Erythroblast (primary cell): ENCODE measurements at regions not wholly inside any gene's neighbourhood (a gene's known extent, or its start where the extent isn't known, plus 50 kb on each side); places are given as distances from the start of the nearest gene placed in this dataset.
A peak's percentile ranks its signal among the peaks of the same experiment; 100 is the strongest.
"Not testable (repeated sequence)": the region's sequence is repeated elsewhere in the genome, so short reads cannot be mapped to it uniquely, and the experiment has no call there.

Source experiments
- DNase-seq, 2 experiments: peaks; one replicate each; lab custom pipeline; 2025; lab: John Stamatoyannopoulos, UW
- GATA1 ChIP-seq: IDR thresholded peaks from 2 replicates; pipeline ENCODE4 v1.6.1; 2011; ENCODE audit warnings: low read depth, mild to moderate bottlenecking, control low read depth, low read length, moderate library complexity
- POLR2A ChIP-seq: IDR thresholded peaks from 2 replicates; pipeline ENCODE4 v1.6.1; 2011; ENCODE audit warnings: mild to moderate bottlenecking, low read length

DNA sequence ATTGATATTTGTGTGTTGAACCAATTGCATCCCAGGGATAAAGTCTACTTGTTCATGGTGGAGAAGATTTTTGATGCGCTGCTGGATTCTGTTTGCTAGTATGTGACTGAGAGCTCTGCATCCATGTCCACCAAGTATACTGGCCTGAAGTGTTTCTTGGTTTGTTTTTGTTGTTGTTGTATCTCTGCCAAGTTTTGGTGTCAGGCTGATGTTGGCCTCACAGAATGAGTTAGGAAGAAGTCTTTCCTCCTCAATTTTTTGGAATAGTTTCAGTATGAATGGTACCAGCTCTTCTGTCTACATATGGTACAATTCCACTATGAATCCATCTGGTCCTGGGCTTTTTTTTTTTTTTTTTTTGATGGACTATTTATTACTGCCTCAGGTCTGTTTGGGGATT, 50.9 kb upstream of the OSTN start:
- no peak for DNase-seq
- TF ChIP-seq POLR2A, result no peak
- no peak for TF ChIP-seq GATA1

DNA sequence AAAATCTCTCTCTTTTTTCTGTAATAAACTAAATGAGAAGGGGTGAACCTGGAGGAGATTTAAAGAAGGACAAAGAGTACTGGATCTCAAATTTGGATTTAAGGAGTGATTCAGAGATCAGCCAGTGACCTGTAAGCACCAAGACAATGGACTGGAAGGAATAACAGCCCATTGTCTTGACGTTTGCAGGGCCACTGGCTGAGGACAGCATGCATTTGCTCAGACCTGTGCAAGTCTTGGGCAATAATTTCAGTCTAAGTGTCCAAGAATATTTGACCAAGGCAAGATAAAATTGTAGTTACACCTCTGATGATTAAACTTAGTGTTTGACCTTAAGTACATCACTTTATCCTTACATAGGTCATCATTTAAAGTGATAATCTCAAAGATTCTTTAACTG, 55.8 kb upstream of the OSTN start:
- no peak for DNase-seq
- TF ChIP-seq POLR2A (no peak), GATA1 (no peak)

DNA sequence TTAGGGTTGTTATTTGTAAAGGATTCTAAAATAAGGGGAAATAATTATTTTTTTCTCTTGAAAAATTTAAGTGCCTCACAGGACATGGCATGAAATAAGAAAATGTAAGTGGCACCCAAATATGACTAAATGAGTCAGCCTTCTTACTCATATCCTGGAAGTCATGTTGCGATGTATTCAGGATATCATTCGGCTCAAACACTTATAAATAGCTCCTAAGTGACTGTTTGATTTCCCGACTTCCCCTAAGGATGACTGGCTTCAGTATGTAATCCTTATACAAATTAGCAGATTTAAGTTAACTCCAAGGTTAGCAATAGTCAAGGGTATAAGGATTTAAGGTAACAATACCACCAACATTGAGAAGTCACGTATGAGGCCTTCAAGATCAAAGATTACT, 57.3 kb upstream of the OSTN start:
- TF ChIP-seq GATA1 (no peak), POLR2A (no peak)
- DNase-seq, result no peak

DNA sequence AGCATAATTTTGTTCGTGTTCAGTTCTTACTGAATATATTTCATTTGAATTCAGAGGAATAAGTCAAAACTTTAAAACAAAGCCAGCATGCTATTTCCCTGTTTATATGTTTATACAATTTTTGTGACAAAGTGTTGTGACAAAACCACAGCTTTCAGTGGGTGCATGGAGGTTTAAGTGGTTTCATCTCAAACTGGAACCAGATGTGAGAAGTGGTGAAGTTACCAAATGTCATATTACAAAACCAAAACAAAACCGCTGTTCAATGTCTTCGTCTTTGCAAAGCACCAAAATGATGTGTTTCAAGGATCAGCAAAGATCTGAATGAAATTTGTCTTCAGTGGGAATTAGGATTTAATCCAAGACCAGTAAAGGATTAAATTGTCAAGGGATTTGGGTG, 59.3 kb upstream of the OSTN start:
- no peak for DNase-seq
- TF ChIP-seq POLR2A (no peak), GATA1 (no peak)

DNA sequence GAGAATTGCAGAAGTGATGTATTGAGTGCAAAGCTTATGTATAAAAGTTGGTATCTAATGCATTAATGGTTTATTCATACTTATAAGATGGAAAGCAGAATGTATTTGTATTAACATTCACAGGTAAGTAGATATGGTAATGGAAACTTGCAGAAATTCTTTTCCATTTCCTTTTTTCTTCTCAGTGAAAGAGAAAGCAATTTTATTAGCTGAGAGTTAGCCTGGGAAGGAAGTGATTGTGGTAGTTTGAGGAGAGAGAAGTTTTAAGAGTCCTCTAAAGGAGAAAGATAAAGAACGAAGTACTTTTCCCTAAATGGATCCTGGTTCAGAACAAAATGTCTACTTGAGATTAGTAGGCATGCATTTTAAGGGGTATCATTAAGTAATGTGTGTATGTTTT, 60.1 kb upstream of the OSTN start:
- TF ChIP-seq POLR2A (no peak), GATA1 (no peak)
- DNase-seq, result no peak

DNA sequence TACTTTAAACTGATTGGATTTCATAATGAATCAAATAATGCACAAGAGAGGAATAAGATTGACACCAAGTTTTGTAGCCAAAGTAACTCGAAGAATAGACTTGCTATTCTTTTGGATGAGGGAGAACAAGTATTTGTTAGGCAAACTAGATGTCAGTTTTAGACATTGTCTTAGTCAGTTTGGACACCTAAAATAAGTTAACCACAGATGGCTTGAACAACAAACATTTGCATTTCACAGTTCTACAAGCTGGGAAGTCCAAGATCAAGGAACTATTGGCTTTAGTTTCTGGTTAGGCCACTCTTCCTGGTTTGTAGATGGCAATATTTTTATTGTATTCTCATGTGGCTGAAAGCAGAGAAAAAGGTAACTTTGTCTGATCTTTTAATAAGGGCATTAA, 61.3 kb upstream of the OSTN start:
- no peak for TF ChIP-seq POLR2A
- no peak for TF ChIP-seq GATA1
- no peak for DNase-seq

DNA sequence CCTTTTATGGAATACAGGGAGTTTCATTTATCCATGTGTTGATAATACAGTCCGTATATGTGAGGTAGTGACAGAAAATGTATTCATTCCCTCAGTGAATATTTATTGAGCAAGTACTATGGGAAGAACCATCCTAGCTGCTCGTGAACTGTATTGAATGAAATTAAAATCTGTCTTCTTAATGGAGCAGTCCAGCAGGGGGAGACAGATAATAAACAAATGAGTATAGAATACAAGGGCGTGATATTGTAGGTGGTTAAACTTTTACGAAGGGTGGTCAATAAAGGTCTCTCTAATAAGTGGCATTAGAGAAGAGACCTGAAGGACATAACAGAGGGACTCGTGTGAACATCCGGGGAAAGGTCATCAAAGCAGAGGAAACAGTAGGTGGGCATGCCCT, 62.7 kb upstream of the OSTN start:
- DNase-seq, result peak in 1 of 2 experiments; percentile 4
- no peak for TF ChIP-seq POLR2A
- TF ChIP-seq GATA1, result no peak

DNA sequence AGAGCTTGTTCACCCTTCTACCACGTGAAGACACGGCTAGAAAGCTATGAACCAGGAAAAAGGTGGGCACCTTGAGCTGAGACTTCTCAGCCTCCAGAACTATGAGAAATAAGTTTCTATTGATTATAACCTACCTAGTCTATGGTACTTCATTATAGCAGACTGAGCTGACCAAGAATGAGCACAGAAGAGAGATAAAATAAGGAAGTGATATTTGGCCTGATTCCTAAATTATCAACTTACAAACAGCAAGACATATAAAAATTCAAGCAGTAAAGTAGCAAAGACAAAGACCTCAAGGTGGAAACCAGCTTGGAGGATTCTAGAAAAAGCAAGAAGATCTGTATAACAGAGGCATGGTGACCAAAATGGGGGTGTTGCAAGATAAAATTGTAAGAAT, 63.9 kb upstream of the OSTN start:
- TF ChIP-seq GATA1 (no peak), POLR2A (no peak)
- no peak for DNase-seq

DNA sequence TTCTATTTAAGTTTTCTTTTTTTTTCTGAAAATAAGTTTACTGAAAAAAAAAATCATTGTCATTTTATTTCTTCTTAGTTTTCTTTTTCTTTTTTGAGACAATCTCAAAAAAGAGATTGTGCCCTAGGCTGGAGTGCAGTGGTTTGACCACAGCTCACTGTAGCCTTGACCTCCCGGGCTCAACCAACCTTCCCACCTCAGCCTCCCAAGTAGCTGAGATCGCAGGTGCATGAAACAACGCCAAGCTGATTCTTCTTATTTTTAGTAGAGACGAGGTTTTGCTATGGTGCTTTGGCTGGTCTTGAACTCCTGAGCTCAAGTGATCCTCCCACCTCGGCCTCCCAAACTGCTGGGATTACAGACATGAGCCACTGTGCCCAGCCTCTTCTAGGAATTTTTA, 65.7 kb upstream of the OSTN start:
- no peak for DNase-seq
- TF ChIP-seq GATA1 (no peak), POLR2A (no peak)

DNA sequence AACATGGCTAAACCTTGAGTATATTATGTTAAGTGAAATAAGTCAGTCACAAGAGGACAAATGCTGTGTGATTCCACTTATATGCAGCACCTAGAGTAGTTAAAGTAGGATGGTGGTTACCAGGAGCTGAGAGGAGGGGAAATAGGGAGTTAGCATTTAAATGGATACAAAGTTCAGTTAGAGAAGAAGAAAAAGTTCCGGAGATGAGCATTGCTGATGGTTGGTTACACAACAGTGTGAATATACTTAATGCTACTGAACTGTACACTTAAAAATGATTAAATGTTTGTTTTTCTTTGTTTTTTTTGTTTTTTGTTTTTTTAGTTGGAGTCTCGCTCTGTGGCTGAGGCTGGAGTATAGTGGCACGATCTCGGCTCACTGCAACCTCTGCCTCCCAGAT, 67.7 kb upstream of the OSTN start:
- no peak for DNase-seq
- TF ChIP-seq GATA1 (no peak), POLR2A (no peak)

DNA sequence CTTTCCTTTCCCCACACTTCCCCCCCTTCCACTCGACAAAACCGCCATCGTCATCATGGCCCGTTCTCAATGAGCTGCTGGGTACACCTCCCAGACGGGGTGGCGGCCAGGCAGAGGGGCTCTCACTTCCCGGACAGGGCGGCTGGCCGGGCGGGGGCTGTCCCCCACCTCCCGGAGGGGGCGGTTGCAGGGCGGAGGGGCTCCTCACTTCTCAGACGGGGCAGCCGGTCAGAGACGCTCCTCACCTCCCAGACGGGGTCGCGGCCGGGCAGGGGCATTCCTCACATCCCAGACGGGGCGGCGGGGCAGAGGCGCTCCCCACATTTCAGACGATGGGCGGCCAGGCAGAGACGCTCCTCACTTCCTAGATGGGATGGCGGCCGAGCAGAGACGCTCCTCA, 74.2 kb upstream of the OSTN start:
- not testable (repeated sequence) for DNase-seq

DNA sequence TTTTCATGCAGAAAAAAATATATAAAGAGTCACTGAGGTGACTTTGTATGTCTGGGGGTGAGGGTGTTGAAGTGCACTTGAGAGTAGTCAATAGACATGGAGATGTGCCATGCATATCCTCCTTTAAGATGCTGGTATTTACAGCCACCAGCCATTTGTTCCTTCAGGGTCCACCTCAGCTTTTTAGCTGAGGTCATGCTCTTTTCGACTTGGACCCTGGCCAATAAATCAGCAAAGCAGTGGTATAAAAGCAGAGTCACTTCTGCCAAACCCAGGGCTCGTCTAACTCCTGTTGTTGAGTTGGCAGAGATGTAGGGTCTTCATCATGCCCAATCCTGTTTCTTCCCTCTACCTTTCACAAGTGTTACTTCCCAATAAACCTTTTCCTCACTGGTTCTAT, 75.1 kb upstream of the OSTN start:
- no peak for TF ChIP-seq GATA1
- TF ChIP-seq POLR2A, result no peak
- DNase-seq, result no peak

DNA sequence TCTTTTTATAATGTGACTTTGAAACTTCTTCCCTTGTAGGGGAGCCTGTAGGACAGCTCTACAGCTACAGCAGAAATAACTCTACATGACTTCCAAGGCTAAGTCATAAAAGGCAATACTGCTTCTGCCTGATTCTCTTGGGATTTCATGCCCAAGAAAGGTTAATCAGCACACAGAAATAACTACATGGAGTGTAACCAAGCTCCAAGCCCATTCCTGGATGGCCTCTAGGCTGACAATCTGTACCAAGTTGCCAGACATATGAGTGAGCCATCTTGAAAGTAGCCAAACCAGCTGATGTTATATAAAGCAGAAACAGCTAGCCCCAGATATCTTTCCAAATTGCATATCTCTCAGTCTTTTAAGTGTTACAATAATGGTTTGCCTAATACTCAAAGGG, 75.8 kb upstream of the OSTN start:
- no peak for TF ChIP-seq POLR2A
- TF ChIP-seq GATA1, result no peak
- DNase-seq, result no peak

DNA sequence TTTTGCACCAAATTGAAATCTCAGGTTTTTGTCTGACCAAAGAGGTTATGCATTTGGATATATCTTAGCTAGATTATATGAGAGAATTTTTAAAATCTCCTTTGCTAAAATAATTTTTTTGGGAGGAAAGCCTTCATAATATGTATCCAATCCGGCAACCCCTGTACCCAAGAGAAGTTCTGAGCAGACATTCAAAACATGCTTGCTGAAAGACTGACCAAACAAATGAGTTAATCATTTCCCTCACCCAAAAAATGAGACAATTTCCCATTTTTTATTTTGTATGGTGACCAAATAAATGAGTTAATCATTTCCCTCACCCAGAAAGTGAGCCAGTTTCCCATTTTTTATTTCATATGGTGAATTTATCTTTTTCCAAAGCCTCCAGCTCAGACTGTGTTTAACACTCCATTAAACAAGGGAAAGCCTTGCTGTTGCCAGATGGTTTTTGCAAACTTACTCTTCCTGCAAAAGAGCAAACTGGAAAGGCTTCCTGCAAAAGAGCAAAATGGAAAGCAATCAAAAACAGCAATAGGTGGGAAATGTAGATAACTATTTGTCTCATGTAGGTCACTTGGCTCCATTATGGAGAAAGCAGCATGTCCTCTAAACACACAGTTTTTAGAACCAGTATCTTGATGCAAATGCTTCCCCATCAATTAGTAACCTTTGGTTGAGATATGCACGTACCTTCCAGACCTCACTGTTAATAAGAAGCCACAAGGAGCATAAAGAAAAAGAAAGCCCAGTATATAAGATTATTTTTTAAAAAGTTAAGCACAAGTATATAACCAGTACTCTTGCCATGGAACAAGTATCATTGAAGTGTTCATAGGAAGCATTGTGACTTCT, 78.4 kb upstream of the OSTN start:
- DNase-seq, result no peak
- TF ChIP-seq POLR2A (no peak), GATA1 (no peak)
